Large intestine (tissue), 3 donors: ENCODE measurements at regions not wholly inside any gene's neighbourhood (a gene's known extent, or its start where the extent isn't known, plus 50 kb on each side); places are given as distances from the start of the nearest gene placed in this dataset.

Experiments
- DNase-seq, 2 donors: peaks; one replicate each; pipeline versions ENCODE4 v3.0.0 to v3.0.0-alpha.2; 2013
- H3K27ac ChIP-seq: one replicate; pipeline ENCODE4 v1.5.1; 2013; ENCODE audit warnings: low read length
- H3K27me3 ChIP-seq: 2 replicates; pipeline ENCODE4 v1.6.1; 2013; ENCODE audit warnings: low read length; ENCODE audit not compliant: control insufficient read depth, insufficient read depth
- H3K36me3 ChIP-seq: 2 replicates; pipeline ENCODE4 v1.6.1; 2013; ENCODE audit warnings: low read length; ENCODE audit not compliant: control insufficient read depth, insufficient read depth
- H3K4me1 ChIP-seq: one replicate; pipeline ENCODE4 v1.6.1; 2013; ENCODE audit warnings: low read length; ENCODE audit not compliant: control insufficient read depth, insufficient read depth
- H3K4me3 ChIP-seq: one replicate; pipeline ENCODE4 v1.5.1; 2013; ENCODE audit warnings: low read length
- H3K9me3 ChIP-seq: one replicate; pipeline ENCODE4 v1.6.1; 2013; ENCODE audit warnings: mild to moderate bottlenecking, low read depth, low read length, moderate library complexity; ENCODE audit not compliant: control insufficient read depth
- WGBS: methylation state at CpG from one replicate; pipeline ENCODE4 v1.1.5; 2013; ENCODE audit warnings: low lambda C conversion rate; ENCODE audit not compliant: insufficient coverage; 5-methylcytosine and 5-hydroxymethylcytosine counted together

DNA sequence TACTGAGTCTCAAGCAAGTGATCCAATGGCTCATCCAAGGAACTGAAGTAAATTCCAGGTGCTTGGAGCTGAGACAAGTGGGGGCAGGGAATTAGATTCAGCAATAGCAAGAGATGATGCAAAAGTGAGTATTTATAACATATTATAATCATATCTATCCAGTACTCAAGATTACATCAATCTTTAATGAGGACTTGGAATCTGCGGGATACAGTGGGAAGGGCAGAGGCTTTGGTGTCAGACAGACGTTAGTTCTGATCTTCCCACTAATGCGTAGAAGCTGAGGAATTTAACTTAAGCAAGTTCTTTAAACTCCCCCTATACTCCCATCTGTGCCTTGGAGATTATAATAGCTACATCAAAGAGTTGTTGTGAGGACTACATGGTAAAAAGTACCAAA, 143.4 kb upstream of the NWD2 start:
- H3K27ac ChIP-seq, result no peak overlapping the region
- no peaks in the 10 kb centered on the region for H3K27me3 ChIP-seq
- no peaks in the 10 kb centered on the region for H3K9me3 ChIP-seq
- H3K4me3 ChIP-seq, result no peak overlapping the region
- H3K4me1 ChIP-seq, result no peaks in the 10 kb centered on the region
- WGBS, result no CpG with 5 or more reads among the region's 3 CpGs
- DNase-seq, result no peak
- H3K36me3 ChIP-seq, result no peaks in the 10 kb centered on the region

DNA sequence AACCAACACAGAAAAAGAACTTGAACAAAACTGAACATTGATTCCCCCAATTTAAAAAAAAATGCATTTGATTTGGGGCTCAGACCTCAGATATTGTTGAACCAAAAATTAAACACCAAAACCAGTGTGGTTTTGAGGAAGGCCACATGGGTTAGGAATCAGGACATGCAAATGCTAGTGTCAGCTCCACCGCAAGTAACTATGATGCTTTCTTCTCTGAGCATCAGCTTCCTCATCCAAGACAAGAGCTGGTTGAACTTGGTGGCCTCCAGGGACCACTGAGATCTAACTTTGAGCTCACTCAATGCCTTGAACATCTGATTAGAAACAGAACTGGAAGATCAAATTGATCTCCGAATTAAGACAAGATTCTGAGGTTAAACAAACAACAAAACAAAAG, 142.9 kb upstream of the NWD2 start:
- no peak overlapping the region for H3K27ac ChIP-seq
- no peaks in the 10 kb centered on the region for H3K36me3 ChIP-seq
- H3K9me3 ChIP-seq, result no peaks in the 10 kb centered on the region
- no CpG with 5 or more reads among the region's 2 CpGs for WGBS
- H3K27me3 ChIP-seq, result no peaks in the 10 kb centered on the region
- H3K4me3 ChIP-seq, result no peak overlapping the region
- no peaks in the 10 kb centered on the region for H3K4me1 ChIP-seq
- no peak for DNase-seq

- Histone ChIP-seq H3K4me1 (no peaks in the 10 kb centered on the region), H3K27ac (no peak overlapping the region), H3K27me3 (no peaks in the 10 kb centered on the region), H3K9me3 (no peaks in the 10 kb centered on the region), H3K4me3 (no peak overlapping the region), H3K36me3 (no peaks in the 10 kb centered on the region)
- no CpG with 5 or more reads among the region's 1 CpG for WGBS
- no peak for DNase-seq
These were observed 134.8 kb upstream of the NWD2 start for GRCh38 chr4:37109756-37110155.

- no CpG with 5 or more reads among the region's 4 CpGs for WGBS
These were observed 119.7 kb upstream of the NWD2 start for GRCh38 chr4:37124800-37125199.

DNA sequence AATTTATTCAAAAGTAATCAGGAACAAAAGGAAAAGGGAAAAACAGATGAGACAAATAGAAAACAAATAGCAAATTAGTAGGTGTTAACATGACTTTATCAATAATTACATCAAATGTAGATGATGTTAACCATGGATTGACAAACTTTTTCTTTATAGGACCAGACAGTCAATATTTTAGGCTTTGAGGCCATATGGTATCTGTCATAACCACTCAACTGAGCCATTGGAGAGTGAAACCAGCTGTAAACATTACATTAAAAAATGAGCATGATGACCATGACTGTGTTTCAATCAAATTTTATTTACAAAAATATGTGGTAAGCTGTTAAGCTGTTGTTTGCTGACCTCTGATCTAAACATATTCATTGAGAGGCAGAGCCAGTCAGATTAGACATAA, 118.5 kb upstream of the NWD2 start:
- DNase-seq, result no peak
- Histone ChIP-seq H3K4me3 (no peak overlapping the region), H3K27me3 (no peaks in the 10 kb centered on the region), H3K9me3 (no peaks in the 10 kb centered on the region), H3K36me3 (no peaks in the 10 kb centered on the region), H3K4me1 (no peaks in the 10 kb centered on the region), H3K27ac (no peak overlapping the region)

More at GRCh38 chr4:37124800-37125199, 119.7 kb upstream of the NWD2 start:
- Histone ChIP-seq H3K27ac (no peak overlapping the region), H3K4me1 (no peaks in the 10 kb centered on the region), H3K9me3 (no peaks in the 10 kb centered on the region), H3K4me3 (no peak overlapping the region), H3K36me3 (no peaks in the 10 kb centered on the region), H3K27me3 (no peaks in the 10 kb centered on the region)
- DNase-seq, result no peak

DNA sequence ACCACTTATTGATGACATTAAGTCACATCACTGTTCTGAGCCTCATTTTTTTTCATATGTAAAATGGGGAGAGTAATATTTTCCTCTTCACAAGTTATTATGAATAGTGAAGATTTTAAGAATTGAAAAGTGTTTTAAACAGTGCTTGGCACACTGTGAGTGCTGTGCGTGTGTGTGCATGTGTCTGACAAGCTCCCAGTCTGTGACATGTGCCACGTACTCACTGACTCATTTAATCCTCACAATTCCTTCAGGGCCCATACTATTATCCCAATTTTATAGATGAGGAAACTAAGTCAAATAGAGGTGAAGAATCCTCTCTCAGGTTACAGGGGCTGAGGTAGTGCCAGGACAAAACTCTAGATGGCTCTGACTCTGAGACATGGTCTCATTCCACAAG, 114.1 kb upstream of the NWD2 start:
- no peak for DNase-seq
- Histone ChIP-seq H3K4me1 (no peaks in the 10 kb centered on the region), H3K27me3 (no peaks in the 10 kb centered on the region), H3K4me3 (no peak overlapping the region), H3K27ac (no peak overlapping the region), H3K36me3 (no peaks in the 10 kb centered on the region), H3K9me3 (no peaks in the 10 kb centered on the region)
- 100% methylated on average over 1 of the region's 2 CpGs for WGBS

- Histone ChIP-seq H3K4me1 (no peaks in the 10 kb centered on the region), H3K9me3 (no peaks in the 10 kb centered on the region), H3K27ac (no peak overlapping the region), H3K4me3 (no peak overlapping the region), H3K27me3 (no peaks in the 10 kb centered on the region), H3K36me3 (no peaks in the 10 kb centered on the region)
- DNase-seq, result no peak
These were observed 112.1 kb upstream of the NWD2 start for GRCh38 chr4:37132351-37132974.

DNA sequence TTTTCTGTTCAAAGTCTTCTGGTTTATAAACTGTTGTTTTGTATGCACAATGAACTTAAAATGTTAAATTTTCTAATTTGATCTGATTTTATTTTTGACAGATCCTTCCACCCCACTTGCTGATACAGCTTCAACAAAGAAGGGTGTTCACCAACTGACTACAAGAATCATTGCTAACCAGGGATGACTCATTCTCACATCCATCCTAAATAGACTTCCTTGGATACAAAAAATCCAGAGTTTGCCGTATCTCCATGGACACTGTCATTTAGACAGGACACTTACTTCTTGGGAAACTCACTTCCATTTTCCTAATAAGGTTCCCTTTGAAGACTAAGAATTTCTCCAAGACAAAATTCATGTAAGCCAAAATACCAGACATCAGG, 111.6 kb upstream of the NWD2 start:
- no peaks in the 10 kb centered on the region for H3K4me1 ChIP-seq
- WGBS, result no CpG with 5 or more reads among the region's 1 CpG

GRCh38 chr4:37138019-37138653, 106.4 kb upstream of the NWD2 start:
- no peak overlapping the region for H3K4me3 ChIP-seq
- 100% methylated on average over 1 of the region's 2 CpGs for WGBS
- no peaks in the 10 kb centered on the region for H3K36me3 ChIP-seq
- no peaks in the 10 kb centered on the region for H3K27me3 ChIP-seq
- no peak for DNase-seq
- H3K27ac ChIP-seq, result no peak overlapping the region
- no peaks in the 10 kb centered on the region for H3K9me3 ChIP-seq
- no peaks in the 10 kb centered on the region for H3K4me1 ChIP-seq

More for the DNA sequence above, 111.6 kb upstream of the NWD2 start:
- no peak overlapping the region for H3K27ac ChIP-seq
- H3K9me3 ChIP-seq, result no peaks in the 10 kb centered on the region
- no peaks in the 10 kb centered on the region for H3K36me3 ChIP-seq
- no peaks in the 10 kb centered on the region for H3K27me3 ChIP-seq
- no peak for DNase-seq
- H3K4me3 ChIP-seq, result no peak overlapping the region

GRCh38 chr4:37138789-37139188, 105.8 kb upstream of the NWD2 start:
- H3K27ac ChIP-seq, result no peak overlapping the region
- no peaks in the 10 kb centered on the region for H3K9me3 ChIP-seq
- no peaks in the 10 kb centered on the region for H3K27me3 ChIP-seq
- no peak overlapping the region for H3K4me3 ChIP-seq
- no peaks in the 10 kb centered on the region for H3K36me3 ChIP-seq
- DNase-seq, result no peak
- no peaks in the 10 kb centered on the region for H3K4me1 ChIP-seq
- WGBS, result 0% methylated on average over 1 of the region's 2 CpGs

DNA sequence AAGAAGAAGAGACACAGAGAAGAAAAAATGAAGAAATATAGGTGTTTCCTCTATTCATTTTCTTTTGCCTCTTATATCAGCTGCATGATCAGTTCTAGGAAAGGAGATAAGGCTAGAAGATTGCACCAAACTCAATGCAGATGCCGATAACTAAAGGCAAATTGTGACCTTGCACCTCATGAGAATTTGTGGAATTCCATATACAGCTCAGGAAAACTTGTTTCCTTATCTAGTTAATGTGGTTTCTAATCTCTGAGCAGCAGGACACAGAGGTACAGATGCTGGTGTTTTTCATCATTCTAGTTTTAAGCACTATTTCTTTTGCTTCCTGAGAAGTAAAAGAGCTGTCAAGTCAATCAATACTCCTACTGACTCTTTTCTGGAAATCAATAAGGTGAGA, 104.6 kb upstream of the NWD2 start:
- no peaks in the 10 kb centered on the region for H3K36me3 ChIP-seq
- no peaks in the 10 kb centered on the region for H3K27me3 ChIP-seq
- no peaks in the 10 kb centered on the region for H3K4me1 ChIP-seq
- no peak overlapping the region for H3K27ac ChIP-seq
- no peak for DNase-seq
- no CpG with 5 or more reads among the region's 1 CpG for WGBS
- H3K4me3 ChIP-seq, result no peak overlapping the region
- no peaks in the 10 kb centered on the region for H3K9me3 ChIP-seq
